Activated CD4-positive, alpha-beta T cell treated with anti-CD3 and anti-CD28 coated beads for 24 hours (primary cell): ENCODE measurements at regions not wholly inside any gene's neighbourhood (a gene's known extent, or its start where the extent isn't known, plus 50 kb on each side); places are given as distances from the start of the nearest gene placed in this dataset.

Experiments used
- DNase-seq, 2 donors: peaks; one replicate each; pipeline ENCODE4 v3.0.0-alpha.2; 2020; ENCODE audit warnings: low read depth in 2 of 2

DNA sequence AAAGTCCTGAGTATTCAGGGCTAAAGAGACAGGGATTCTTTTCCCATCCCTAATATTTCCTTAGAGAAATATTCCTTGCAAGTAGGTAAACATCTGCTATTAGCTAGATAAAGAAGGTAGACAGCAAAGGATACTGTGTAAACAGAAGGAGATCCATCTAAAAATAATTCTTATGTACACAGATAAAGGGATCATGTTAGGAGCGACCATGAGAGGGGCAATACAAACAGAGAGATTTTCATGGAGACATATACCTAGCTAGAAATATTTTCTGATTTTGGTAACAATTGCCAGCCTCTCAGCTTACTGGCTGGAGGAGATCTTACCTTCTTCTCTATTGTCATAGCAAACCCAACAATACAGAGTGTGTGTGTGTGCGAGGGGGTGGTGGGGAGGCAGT, 184.6 kb upstream of the DMAC1 start:
- no peak for DNase-seq

GRCh38 chr9:7983490-7983889, 183.9 kb upstream of the DMAC1 start:
- no peak for DNase-seq

DNA sequence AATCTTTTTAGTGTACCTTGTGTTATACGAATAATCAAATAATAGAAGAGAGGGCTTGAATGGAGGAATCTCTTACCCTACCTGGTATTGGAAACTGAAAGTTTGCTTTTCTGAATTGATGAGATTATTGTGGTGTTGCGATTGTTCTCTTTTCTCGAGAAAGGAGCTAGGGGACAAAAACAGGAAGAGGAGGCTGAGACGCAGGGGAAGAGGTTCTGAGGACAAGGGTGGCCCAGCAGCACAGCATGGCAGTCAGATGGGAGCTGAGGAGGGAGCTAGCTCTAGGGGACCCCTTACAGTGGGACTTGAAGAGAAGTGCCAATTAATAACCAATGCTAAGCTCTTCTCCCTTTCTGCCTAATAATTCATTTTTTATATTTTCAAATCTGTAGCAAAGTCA, 183.3 kb upstream of the DMAC1 start:
- no peak for DNase-seq

- no peak for DNase-seq
Observed at GRCh38 chr9:7980691-7981289, 181.2 kb upstream of the DMAC1 start.

DNA sequence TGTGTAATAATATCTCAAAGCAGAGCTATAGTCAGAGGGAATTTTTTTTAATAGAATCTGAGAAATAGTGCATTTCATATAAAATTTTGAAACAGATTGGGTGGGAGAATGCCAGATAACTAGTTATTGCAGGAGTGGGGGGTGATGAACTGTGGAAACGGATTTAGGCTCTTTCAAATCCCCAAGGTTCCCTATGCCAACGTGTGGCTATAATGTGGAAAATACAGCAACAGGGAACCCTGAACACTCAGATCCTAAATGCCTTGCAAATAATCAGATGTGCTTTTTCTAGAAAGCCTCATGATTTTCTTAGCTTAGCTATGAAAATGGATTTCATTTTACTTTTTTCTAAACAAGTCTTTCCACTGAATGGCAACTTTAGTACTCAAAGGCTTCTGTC, 180.5 kb upstream of the DMAC1 start:
- DNase-seq, result no peak

- DNase-seq, result no peak
Observed at GRCh38 chr9:7979611-7980010, 180.0 kb upstream of the DMAC1 start.

DNA sequence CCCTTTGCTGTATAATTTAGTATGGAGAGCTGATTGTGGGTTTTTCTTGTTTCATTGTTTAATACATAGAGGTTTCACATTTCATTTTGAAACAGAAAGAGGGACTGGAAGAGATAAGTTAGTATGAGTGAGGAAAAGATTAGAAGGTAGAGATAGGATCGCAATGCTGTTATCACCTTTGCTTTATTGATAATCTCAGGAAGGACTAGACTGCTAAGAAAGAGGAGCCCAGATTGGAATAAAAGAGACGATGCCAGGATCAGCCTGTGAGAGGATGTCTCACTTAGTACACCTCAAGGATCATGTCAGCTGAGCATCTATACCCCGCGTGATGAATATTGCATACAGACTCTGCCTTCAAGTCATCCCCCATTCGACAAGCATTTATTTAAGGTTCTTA, 178.0 kb upstream of the DMAC1 start:
- DNase-seq, result no peak

DNA sequence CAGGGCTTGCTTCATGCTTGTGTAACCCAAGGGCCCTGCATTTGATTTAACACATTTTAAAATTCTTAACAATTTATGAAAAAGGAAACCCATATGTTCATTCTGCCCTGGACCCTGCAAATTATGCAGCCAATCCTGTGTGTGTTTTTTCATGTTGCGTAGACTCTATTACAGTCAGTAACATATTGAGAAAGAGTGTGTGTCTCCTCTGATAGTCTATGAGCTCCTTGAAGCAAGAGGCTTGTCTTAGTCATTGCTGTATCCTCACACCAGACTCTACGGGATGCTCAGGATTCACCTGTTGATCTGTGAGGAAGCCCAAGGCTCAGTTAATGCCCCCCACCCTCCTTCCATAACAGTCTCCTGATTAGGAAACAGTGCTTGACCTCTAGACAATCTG, 177.3 kb upstream of the DMAC1 start:
- no peak for DNase-seq

DNA sequence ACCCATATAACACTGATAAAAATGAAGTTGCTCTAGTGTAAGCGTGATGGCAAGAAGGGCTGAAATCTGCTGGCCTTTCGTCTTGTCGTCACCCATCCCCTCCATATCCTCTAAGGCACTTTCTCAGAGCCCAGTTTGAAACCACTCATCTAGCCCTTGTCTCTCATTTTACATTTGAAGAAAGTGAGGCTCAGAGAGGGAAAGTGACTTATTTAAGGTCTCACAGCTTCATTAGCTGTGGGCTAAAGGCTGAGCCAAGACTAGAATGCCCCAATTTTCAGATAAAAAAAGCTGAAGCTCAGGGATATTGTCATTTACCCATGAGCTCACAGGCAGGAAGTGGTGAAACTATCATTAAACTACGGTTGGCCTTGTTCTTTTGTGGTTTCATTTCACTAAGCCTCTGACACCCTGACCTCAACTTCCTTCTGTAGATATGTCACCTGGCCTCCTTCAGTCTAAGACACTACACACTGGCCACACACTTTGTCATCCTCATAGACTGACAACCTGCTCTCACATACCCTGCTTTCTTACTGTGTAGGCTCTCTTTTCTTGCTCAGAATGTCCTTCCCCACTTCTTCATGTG, 176.7 kb upstream of the DMAC1 start:
- DNase-seq, result no peak

- no peak for DNase-seq
Observed at GRCh38 chr9:7975336-7975735, 175.8 kb upstream of the DMAC1 start.

- DNase-seq, result no peak
Observed at GRCh38 chr9:7974335-7974960, 174.9 kb upstream of the DMAC1 start.

DNA sequence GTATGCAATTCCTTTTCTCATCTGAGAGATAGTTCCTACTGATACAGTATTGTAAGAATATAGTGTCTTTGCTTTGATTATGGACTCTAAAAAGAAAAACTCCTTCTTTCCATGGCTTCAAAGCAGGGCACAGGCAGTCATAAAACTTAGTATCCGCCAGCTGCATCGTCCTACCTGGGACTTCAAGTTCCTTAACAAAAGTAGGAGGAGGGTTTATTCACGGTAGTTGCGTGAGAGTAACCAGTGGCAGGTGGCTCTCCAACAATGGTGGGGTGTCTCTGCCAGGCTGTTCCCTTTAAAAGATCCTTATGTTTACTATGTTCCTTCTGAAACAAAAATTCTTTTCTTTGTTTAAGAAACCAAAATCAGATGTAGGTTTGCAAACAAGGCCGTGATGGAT, 173.5 kb upstream of the DMAC1 start:
- DNase-seq, result no peak

- DNase-seq, result no peak
Observed at GRCh38 chr9:7970681-7971330, 171.2 kb upstream of the DMAC1 start.

DNA sequence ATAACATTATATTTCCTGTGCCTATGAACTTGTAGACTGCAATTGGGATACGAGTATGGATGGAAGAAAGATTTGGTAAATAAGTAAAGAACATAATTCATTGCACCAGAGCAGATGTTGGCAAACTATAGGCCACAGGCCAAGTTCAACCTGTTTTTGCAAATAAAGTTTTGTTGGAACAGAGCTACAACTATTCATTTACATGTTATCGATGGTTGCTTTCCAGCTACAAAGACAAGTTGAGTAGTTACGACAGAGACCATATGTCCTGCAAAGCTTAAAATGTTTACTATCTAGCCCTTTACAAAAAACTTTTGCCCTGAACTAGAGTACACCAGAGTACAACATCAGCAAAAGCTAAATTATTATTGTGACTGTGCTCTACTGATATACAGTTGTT, 169.1 kb upstream of the DMAC1 start:
- no peak for DNase-seq

DNA sequence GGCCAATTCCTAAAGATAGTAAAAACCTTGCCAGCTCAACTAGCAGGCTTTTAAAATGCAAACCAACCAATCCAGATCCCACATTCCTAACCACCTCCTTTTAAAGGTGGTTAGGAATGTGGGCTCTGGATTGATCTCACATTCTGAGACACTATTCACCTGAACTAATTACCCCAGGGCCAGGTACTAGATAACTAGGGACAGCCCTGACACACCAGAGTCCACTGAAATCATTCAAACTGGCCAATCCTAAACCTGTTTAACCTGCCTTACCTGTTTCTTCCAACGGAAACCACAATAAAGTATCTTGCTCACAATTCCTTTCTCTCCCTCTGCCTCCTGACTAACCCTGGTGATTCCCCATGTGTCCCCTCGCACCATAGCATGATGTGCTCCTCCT, 168.3 kb upstream of the DMAC1 start:
- no peak for DNase-seq

DNA sequence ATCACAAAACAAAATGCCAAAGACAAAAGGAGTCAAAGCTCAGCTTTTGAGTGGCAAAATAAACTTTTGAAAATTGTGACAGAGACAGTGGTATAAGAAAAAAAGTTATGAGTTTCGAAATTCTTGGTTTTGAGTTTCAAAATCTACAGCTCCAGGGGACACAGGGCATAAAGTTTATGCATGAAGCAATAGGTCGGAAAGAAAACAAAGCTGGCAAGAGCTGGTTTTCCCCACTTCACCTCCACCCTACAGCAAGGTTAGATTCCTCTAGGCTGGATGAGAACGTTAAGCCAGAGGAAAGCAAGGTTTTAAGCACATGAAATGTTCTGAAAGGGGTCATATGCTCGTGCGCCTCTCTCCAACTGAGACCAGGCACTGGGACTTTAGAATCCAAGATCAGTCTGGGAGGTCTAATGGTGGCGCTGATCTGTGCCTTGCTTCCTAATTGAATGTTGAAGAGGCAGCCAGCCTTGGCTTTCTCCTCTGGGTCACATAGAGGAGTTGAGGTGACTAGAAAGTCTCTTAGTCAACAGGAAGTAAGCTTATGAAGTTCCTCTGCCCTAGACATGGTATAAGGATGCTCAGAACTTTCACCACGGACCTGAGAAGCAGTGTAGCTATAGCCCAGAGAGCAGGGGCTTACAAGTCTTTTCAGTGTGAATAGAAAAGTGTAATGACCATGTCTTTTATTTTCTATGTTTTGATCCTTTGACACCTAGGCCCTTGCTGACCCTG, 167.7 kb upstream of the DMAC1 start:
- no peak for DNase-seq

GRCh38 chr9:7965063-7965462, 165.5 kb upstream of the DMAC1 start:
- DNase-seq, result no peak

- DNase-seq, result no peak
Observed at GRCh38 chr9:7963026-7963425, 163.4 kb upstream of the DMAC1 start.

DNA sequence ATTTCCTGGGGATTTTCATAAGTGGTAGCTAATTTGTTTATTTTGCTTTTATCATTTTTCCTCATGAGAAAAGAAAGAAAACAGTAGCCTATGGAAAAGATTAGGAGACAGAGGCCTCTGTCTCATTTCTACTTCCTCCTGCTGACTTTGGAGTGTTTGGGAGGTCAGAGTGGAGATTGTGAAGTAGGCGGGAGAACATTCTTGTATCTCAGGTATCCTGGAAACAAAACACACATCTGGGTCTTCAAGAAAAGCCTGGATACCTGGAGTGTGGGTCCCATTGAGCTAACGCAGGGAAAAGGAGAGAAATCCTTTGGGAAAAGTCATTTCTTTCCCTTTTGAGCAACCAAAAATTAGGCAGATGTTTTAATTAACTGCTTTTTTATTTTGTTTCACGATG, 161.5 kb upstream of the DMAC1 start:
- DNase-seq, result no peak

DNA sequence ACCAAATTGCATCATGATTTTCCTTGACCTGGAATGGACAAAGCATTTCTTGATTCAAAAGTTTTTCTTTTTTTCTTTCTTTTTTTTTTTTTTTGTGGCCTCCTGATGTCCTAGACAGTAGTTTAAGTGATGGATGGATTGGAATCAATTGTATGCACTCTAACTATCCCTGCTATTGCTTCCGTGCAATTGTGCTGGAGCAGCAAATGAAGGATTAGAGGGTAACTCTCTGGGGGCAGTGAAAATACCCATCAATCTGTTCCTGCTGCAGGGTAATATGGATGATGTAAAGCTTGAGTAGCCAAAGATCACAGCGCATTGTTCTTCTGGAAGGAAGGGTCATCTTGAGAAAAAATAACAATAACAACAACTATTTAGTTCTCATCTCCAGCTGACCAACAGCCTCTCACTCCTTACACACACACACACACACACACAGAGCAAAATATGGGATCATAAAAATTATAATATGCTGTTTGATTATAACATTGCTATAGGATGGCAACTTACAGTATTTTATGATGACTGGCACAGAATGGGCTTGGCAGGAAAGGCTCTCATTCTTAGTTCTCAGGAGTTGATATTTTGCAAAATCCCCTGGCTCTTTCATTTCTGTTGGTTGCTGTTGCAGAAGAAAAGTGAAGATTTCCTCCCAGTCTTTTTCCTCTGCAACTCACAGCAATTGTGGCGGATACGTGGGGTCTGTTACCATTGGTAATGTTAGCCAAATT, 160.9 kb upstream of the DMAC1 start:
- DNase-seq, result no peak

DNA sequence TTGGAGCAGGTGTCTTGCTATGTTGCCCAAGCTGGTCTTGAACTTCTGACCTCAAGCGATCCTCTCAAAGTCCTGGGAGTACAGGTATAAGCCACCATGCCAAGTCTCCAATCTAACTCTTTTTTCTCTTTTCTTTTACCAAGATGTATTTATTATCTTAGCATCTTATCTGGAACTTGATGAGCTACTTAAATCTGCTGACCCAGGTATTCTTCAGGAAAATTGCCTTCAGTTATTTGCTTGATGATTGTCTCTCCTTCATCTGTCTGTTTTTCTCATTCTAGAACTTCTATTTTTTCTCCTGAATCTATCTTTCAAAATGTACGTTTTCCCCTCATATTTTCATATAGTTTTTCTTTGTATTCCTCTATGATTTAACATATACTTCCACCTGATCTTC, 158.2 kb upstream of the DMAC1 start:
- DNase-seq, result no peak

DNA sequence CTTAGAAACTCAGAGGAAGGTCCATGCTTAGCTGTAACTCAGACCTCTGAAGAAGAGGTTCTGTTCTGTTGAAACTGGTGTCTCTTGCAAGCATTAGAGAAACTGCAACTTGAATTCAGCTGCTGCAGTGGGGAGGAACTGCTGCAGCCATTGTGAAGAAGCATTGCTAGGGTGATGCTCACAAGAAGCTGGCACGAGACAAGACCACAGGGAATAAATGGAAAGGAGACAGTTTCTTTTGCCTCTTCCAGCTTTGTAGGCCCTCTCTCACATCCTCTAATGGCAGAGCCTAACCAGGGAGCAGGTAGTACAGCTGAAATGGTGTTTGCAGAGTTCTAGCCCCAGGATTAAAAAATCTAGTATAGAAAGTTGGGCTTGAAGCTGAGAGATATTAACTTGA, 148.0 kb upstream of the DMAC1 start:
- DNase-seq, result no peak
